LNCaP clone FGC (cell line): ENCODE measurements at regions not wholly inside any gene's neighbourhood (a gene's known extent, or its start where the extent isn't known, plus 50 kb on each side); places are given as distances from the start of the nearest gene placed in this dataset.
"Not testable (repeated sequence)": the region's sequence is repeated elsewhere in the genome, so short reads cannot be mapped to it uniquely, and the experiment has no call there.

ENCODE experiments used
- DNase-seq: peaks from one replicate; pipeline ENCODE4 v3.0.0-alpha.2; 2011; ENCODE audit warnings: low read depth
- H3K4me3 ChIP-seq: 2 replicates; pipeline ENCODE4 v1.5.1; 2011; ENCODE audit warnings: mild to moderate bottlenecking, low read depth, low read length, control low read depth
- CTCF ChIP-seq: IDR thresholded peaks from 2 replicates; pipeline ENCODE4 v1.5.1; 2012; ENCODE audit warnings: mild to moderate bottlenecking; ENCODE audit not compliant: control insufficient read depth, insufficient read depth; ENCODE audit errors: extremely low read depth

- no peak for DNase-seq
- H3K4me3 ChIP-seq = no peak overlapping the region
- TF ChIP-seq CTCF = no peak
Measured at GRCh38 chr5:45765561-45765960, 69.4 kb upstream of the HCN1 start.

- no peak for TF ChIP-seq CTCF
Measured at GRCh38 chr5:45750574-45750973, 54.4 kb upstream of the HCN1 start.

GRCh38 chr5:45748511-45748910 lies 52.3 kb upstream of the HCN1 start:
- not testable (repeated sequence) for DNase-seq, H3K4me3 ChIP-seq

More at GRCh38 chr5:45750574-45750973, 54.4 kb upstream of the HCN1 start:
- DNase-seq = no peak
- no peak overlapping the region for H3K4me3 ChIP-seq
